H1 (cell line): ENCODE measurements at regions not wholly inside any gene's neighbourhood (a gene's known extent, or its start where the extent isn't known, plus 50 kb on each side); places are given as distances from the start of the nearest gene placed in this dataset.
A peak's percentile ranks its signal among the peaks of the same experiment; 100 is the strongest.

Source experiments
- CTCF ChIA-PET: fragments of 300-600 bp; sonication (Branson Sonifier 250); formaldehyde crosslinking; loops from one replicate; lab custom pipeline; 2021; ENCODE audit not compliant: partially characterized antibody; lab: Charles Lee
- POLR2A ChIA-PET: fragments of 300-600 bp; sonication (Branson Sonifier 250); formaldehyde crosslinking; loops from one replicate; lab custom pipeline; 2021; ENCODE audit warnings: inconsistent platforms; ENCODE audit not compliant: partially characterized antibody; lab: Charles Lee
- DNase-seq, 2 experiments: peaks; one replicate each; pipeline versions ENCODE4 v3.0.0 to v3.0.0-alpha.2; 2010 to 2022; ENCODE audit warnings: low spot score in 2 of 2, low read depth in 1 of 2, mixed read lengths in 1 of 2
- FAIRE-seq: peaks from 2 replicates; lab custom pipeline; 2011; peaks lifted over from hg19 to GRCh38; lab: Jason Lieb, UNC
- H2AFZ ChIP-seq: 2 replicates; pipeline ENCODE4 v1.8.1; 2012; ENCODE audit warnings: low read length, inconsistent platforms
- H2AK5ac ChIP-seq: 2 replicates; pipeline ENCODE4 v1.6.1; 2013; ENCODE audit warnings: low read depth, low read length
- H2BK120ac ChIP-seq: replicated peaks from 2 replicates; pipeline ENCODE3; 2013; ENCODE audit warnings: low read depth, low read length, inconsistent platforms
- H2BK12ac ChIP-seq: 2 replicates; pipeline ENCODE4 v1.6.1; 2013; ENCODE audit warnings: low read depth, low read length
- H2BK15ac ChIP-seq: 2 replicates; pipeline ENCODE4 v1.6.1; 2013; ENCODE audit warnings: low read length
- H2BK20ac ChIP-seq: 2 replicates; pipeline ENCODE4 v1.6.1; 2013; ENCODE audit warnings: low read length
- H2BK5ac ChIP-seq: 2 replicates; pipeline ENCODE4 v1.6.1; 2013; ENCODE audit warnings: low read depth, low read length
- H3K14ac ChIP-seq: 2 replicates; pipeline ENCODE4 v1.6.1; 2013; ENCODE audit warnings: inconsistent platforms; ENCODE audit not compliant: insufficient read length
- H3K18ac ChIP-seq: 2 replicates; pipeline ENCODE4 v1.6.1; 2013; ENCODE audit warnings: low read length; ENCODE audit errors: extremely low read depth
- H3K23ac ChIP-seq: 2 replicates; pipeline ENCODE4 v1.6.1; 2013; ENCODE audit warnings: inconsistent platforms; ENCODE audit not compliant: insufficient read length
- H3K23me2 ChIP-seq: 2 replicates; pipeline ENCODE4 v1.6.1; 2013; ENCODE audit warnings: low read depth, low read length
- H3K27ac ChIP-seq: 2 replicates; pipeline ENCODE4 v1.6.1; 2011; ENCODE audit warnings: low read depth, low read length, inconsistent platforms
- H3K27me3 ChIP-seq, 4 experiments: replicated peaks in 1 of 4; 1 replicate in 1 of 4; 2 replicates in 3 of 4; pipeline versions ENCODE4 v1.6.1 to v1.8.1; 2011 to 2013; ENCODE audit warnings: low read length in 3 of 4, mild to moderate bottlenecking in 3 of 4, inconsistent platforms in 2 of 4, mixed read lengths in 2 of 4, moderate library complexity in 1 of 4; ENCODE audit not compliant: control insufficient read depth in 3 of 4, insufficient read depth in 3 of 4; ENCODE audit errors: extremely low read depth in 1 of 4
- H3K36me3 ChIP-seq, 4 experiments: 2 replicates each; pipeline versions ENCODE4 v1.6.1 to v1.8.1; 2011 to 2013; ENCODE audit warnings: mild to moderate bottlenecking in 4 of 4, low read length in 3 of 4, moderate library complexity in 2 of 4, control low read depth in 1 of 4, inconsistent platforms in 1 of 4; ENCODE audit not compliant: insufficient read depth in 4 of 4, control insufficient read depth in 2 of 4
- H3K4ac ChIP-seq: replicated peaks from 2 replicates; pipeline ENCODE3; 2013; ENCODE audit warnings: low read length, low read depth, mixed read lengths, inconsistent platforms; ENCODE audit not compliant: insufficient read length
- H3K4me1 ChIP-seq, 4 experiments: replicated peaks in 1 of 4; 1 replicate in 1 of 4; 2 replicates in 3 of 4; pipeline versions ENCODE4 v1.6.1 to v1.8.1; 2011 to 2013; ENCODE audit warnings: low read length in 3 of 4, inconsistent platforms in 2 of 4, mixed read lengths in 1 of 4; ENCODE audit not compliant: insufficient read depth in 4 of 4, control insufficient read depth in 3 of 4
- H3K4me2 ChIP-seq, 2 experiments: 2 replicates each; pipeline versions ENCODE4 v1.6.1 to v1.8.1; 2011 to 2013; ENCODE audit warnings: low read depth in 2 of 2, low read length in 2 of 2, control low read depth in 1 of 2, inconsistent platforms in 1 of 2, mild to moderate bottlenecking in 1 of 2; ENCODE audit not compliant: insufficient read depth in 1 of 2
- H3K4me3 ChIP-seq, 4 experiments: fragments of 200-600, 300-600 bp in 1 of 4; sonication (generic), shearing (Covaris generic), sonication (Bioruptor Twin) in 1 of 4; 2 replicates each; pipeline versions ENCODE4 v1.5.1 to v1.8.1; 2011 to 2016; ENCODE audit warnings: low read length in 4 of 4, low read depth in 3 of 4, control low read depth in 2 of 4, inconsistent platforms in 2 of 4, mild to moderate bottlenecking in 2 of 4, mixed read lengths in 1 of 4, moderate library complexity in 1 of 4; ENCODE audit not compliant: insufficient read depth in 2 of 4; ENCODE audit errors: extremely low read depth in 1 of 4
- H3K56ac ChIP-seq: replicated peaks from 2 replicates; pipeline ENCODE3; 2013; ENCODE audit warnings: low read depth, mild to moderate bottlenecking, mixed read lengths, low read length, inconsistent platforms; ENCODE audit not compliant: insufficient read length
- H3K79me1 ChIP-seq: 2 replicates; pipeline ENCODE4 v1.6.1; 2013; ENCODE audit warnings: low read depth, low read length, control low read depth
- H3K79me2 ChIP-seq, 2 experiments: 2 replicates each; pipeline versions ENCODE4 v1.6.1 to v1.8.1; 2012 to 2013; ENCODE audit warnings: low read length in 2 of 2, mild to moderate bottlenecking in 2 of 2, inconsistent platforms in 1 of 2; ENCODE audit not compliant: insufficient read depth in 2 of 2, control insufficient read depth in 1 of 2
- H3K9ac ChIP-seq, 4 experiments: replicated peaks in 1 of 4; 1 replicate in 1 of 4; 2 replicates in 3 of 4; pipeline versions ENCODE4 v1.6.1 to v1.8.1; 2011 to 2013; ENCODE audit warnings: low read depth in 3 of 4, low read length in 3 of 4, control low read depth in 2 of 4, mild to moderate bottlenecking in 2 of 4, moderate library complexity in 2 of 4, inconsistent platforms in 1 of 4; ENCODE audit errors: extremely low read depth in 1 of 4
- H3K9me3 ChIP-seq, 2 experiments: 2 replicates each; pipeline versions ENCODE4 v1.6.1 to v1.8.1; 2012 to 2013; ENCODE audit warnings: mild to moderate bottlenecking in 2 of 2, moderate library complexity in 2 of 2, control low read depth in 1 of 2, inconsistent platforms in 1 of 2, low read depth in 1 of 2, low read length in 1 of 2, mixed read lengths in 1 of 2; ENCODE audit not compliant: insufficient read depth in 2 of 2
- H4K20me1 ChIP-seq, 2 experiments: replicated peaks in 1 of 2; 2 replicates each; pipeline versions ENCODE3 to v1.8.1; 2011 to 2013; ENCODE audit warnings: inconsistent platforms in 2 of 2, low read length in 2 of 2, mild to moderate bottlenecking in 1 of 2; ENCODE audit not compliant: insufficient read depth in 2 of 2, control insufficient read depth in 1 of 2
- H4K5ac ChIP-seq: 2 replicates; pipeline ENCODE4 v1.6.1; 2013; ENCODE audit warnings: low read length, low read depth, mixed read lengths, inconsistent platforms; ENCODE audit not compliant: insufficient read length
- H4K8ac ChIP-seq: 2 replicates; pipeline ENCODE4 v1.8.0; 2013; ENCODE audit warnings: mild to moderate bottlenecking, moderate library complexity, low read length, inconsistent platforms; ENCODE audit not compliant: insufficient read depth; ENCODE audit errors: extremely low read depth
- H4K91ac ChIP-seq: replicated peaks from 2 replicates; pipeline ENCODE3; 2013; ENCODE audit warnings: low read length, mixed read lengths, inconsistent platforms; ENCODE audit not compliant: insufficient read length
- RAD21 ChIP-seq, 2 experiments: IDR thresholded peaks in 1 of 2; conservative IDR thresholded peaks in 1 of 2; 2 replicates each; pipeline ENCODE4 v1.6.1; 2011; ENCODE audit warnings: low read depth in 2 of 2, low read length in 2 of 2, improper control_type of control experiment in 1 of 2, inconsistent platforms in 1 of 2, mild to moderate bottlenecking in 1 of 2, moderate library complexity in 1 of 2
- RFX5 ChIP-seq: IDR thresholded peaks from 2 replicates; pipeline ENCODE4 v1.6.1; 2011; ENCODE audit warnings: low read depth, low read length, improper control_type of control experiment, borderline replicate concordance
- TAF1 ChIP-seq: IDR thresholded peaks from 2 replicates; pipeline ENCODE4 v1.6.1; 2011; ENCODE audit warnings: mild to moderate bottlenecking, low read depth, low read length
- TEAD4 ChIP-seq: IDR thresholded peaks from 2 replicates; pipeline ENCODE4 v1.6.1; 2012; ENCODE audit warnings: low read depth, low read length, inconsistent platforms, mixed read lengths
- WGBS, 2 experiments: shearing (Covaris generic) in 1 of 2; methylation state at CpG; one replicate each; pipeline versions ENCODE4 v1.1.6 to v1.1.7; 2013 to 2015; ENCODE audit warnings: low lambda C conversion rate in 2 of 2, mixed read lengths in 2 of 2, inconsistent platforms in 1 of 2, low coverage in 1 of 2, missing lambda C conversion rate in 1 of 2; ENCODE audit not compliant: insufficient replicate concordance in 2 of 2, insufficient coverage in 1 of 2, insufficient read length in 1 of 2; ENCODE audit errors: extremely low coverage in 1 of 2, missing lambda C conversion rate in 1 of 2; 5-methylcytosine and 5-hydroxymethylcytosine counted together
- TF ChIP-seq, protein P1 (sequence below), 3 experiments: IDR thresholded peaks; 1 replicate in 2 of 3; 2 replicates in 1 of 3; pipeline versions ENCODE4 v1.5.1 to v1.6.1; 2011; ENCODE audit warnings: low read length in 3 of 3, mild to moderate bottlenecking in 3 of 3, inconsistent platforms in 2 of 3, low read depth in 1 of 3, moderate library complexity in 1 of 3; ENCODE audit not compliant: insufficient read depth in 1 of 3; ENCODE audit errors: control extremely low read depth in 1 of 3

DNA sequence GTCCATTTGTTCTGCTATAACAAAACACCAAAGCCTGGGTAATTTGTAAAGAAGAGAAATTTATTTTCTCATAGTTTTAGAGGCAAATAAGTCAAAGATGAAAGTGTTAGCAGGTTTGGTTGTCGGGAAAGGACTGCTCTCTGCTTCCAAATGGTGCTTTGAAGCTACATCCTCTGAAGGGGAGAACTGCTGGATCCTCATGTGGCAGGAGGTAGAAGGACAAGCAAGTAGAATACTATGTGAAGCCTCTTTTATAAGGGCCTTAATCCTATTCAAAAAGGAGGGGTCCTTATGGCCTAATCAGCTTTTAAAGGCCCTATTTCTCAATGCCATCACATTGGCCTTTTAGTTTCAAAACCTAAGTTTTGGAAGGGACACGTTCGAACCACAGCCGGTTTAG, 826.0 kb upstream of the EPHA7 start:
- H3K56ac ChIP-seq: no peak overlapping the region
- H3K4me1 ChIP-seq: no peaks in the 10 kb centered on the region
- H3K27ac ChIP-seq: no peak overlapping the region
- no peak overlapping the region for H3K4me3 ChIP-seq
- H2AK5ac ChIP-seq: no peak overlapping the region
- no peaks in the 10 kb centered on the region for H4K20me1 ChIP-seq
- no peak overlapping the region for H3K4ac ChIP-seq
- no peaks in the 10 kb centered on the region for H3K79me2 ChIP-seq
- H3K9ac ChIP-seq: no peak overlapping the region
- H2BK20ac ChIP-seq: no peak overlapping the region
- no peak overlapping the region for H3K18ac ChIP-seq
- no peak overlapping the region for H2BK5ac ChIP-seq
- H3K9me3 ChIP-seq: no peaks in the 10 kb centered on the region
- no peaks in the 10 kb centered on the region for H3K23me2 ChIP-seq
- no peak overlapping the region for H2BK15ac ChIP-seq
- no peak overlapping the region for H4K5ac ChIP-seq
- POLR2A ChIA-PET: no interaction called here
- H2AFZ ChIP-seq: no peak overlapping the region
- no peaks in the 10 kb centered on the region for H3K79me1 ChIP-seq
- H3K27me3 ChIP-seq: no peaks in the 10 kb centered on the region
- no peaks in the 10 kb centered on the region for H3K36me3 ChIP-seq
- no peak overlapping the region for H2BK120ac ChIP-seq
- no peak overlapping the region for H4K8ac ChIP-seq
- H2BK12ac ChIP-seq: no peak overlapping the region
- no peak overlapping the region for H3K14ac ChIP-seq
- TF ChIP-seq TEAD4 (no peak), RFX5 (no peak), TAF1 (no peak), RAD21 (IDR thresholded peaks at IDR 0.05 in 1 of 2, conservative IDR thresholded peaks at IDR 0.05 in 1 of 2; ENCODE audit: low read depth in 2 of 2, low read length in 2 of 2) (peak in 1 of 2 experiments; percentile 43; a peak in 2 of 4 replicates)
- TF ChIP-seq, protein P1, sequence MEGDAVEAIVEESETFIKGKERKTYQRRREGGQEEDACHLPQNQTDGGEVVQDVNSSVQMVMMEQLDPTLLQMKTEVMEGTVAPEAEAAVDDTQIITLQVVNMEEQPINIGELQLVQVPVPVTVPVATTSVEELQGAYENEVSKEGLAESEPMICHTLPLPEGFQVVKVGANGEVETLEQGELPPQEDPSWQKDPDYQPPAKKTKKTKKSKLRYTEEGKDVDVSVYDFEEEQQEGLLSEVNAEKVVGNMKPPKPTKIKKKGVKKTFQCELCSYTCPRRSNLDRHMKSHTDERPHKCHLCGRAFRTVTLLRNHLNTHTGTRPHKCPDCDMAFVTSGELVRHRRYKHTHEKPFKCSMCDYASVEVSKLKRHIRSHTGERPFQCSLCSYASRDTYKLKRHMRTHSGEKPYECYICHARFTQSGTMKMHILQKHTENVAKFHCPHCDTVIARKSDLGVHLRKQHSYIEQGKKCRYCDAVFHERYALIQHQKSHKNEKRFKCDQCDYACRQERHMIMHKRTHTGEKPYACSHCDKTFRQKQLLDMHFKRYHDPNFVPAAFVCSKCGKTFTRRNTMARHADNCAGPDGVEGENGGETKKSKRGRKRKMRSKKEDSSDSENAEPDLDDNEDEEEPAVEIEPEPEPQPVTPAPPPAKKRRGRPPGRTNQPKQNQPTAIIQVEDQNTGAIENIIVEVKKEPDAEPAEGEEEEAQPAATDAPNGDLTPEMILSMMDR (IDR thresholded peaks at IDR 0.05; ENCODE audit: control extremely low read depth in 1 of 3, insufficient read depth in 1 of 3, low read depth in 1 of 3, low read length in 3 of 3): peak in 1 of 3 experiments; percentile 26; a peak in 1 of 4 replicates
- TF ChIP-seq, all 59 proteins: peak for 2
- WGBS, 2 experiments: 95% methylated on average over 4 of the region's 4 CpGs; no CpG with 5 or more reads in 1 of the 2 experiments
- Histone ChIP-seq H3K23ac (no peak overlapping the region), H4K91ac (no peak overlapping the region), H3K4me2 (no peak overlapping the region)
- DNase-seq (no peak), FAIRE-seq (no peak)
- CTCF ChIA-PET: interaction anchor here (1.5 to 1.7 kb wide), 2 partner anchors 9 to 524 kb away, joined by 5 to 6 read pairs; no protein-coding TSS in a partner anchor
